ENCODE measurements at regions not wholly inside any gene's neighbourhood (a gene's known extent, or its start where the extent isn't known, plus 50 kb on each side); places are given as distances from the start of the nearest gene placed in this dataset.

DNA sequence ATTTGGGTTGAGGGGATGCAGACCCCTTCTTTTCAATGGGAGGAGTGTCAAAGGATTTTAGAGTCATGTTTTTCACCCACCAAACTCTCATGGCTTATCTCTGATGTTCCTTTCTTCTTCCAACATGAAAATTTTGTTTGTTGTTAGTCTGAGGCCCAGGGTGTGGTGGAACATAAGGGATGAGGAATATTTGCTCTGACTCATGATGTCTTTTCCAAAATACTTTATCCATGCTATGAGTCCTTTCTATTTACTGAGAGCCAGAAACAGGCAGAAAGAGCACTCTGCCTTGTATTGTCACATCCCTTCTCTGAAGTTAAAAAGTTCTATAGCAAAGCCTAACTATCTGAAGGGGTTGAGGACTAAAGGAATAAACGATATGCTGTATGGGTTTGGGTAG lies 61.6 kb upstream of the GYPA start:
- no peak for DNase-seq (ENCODE audit: low spot score)

DNA sequence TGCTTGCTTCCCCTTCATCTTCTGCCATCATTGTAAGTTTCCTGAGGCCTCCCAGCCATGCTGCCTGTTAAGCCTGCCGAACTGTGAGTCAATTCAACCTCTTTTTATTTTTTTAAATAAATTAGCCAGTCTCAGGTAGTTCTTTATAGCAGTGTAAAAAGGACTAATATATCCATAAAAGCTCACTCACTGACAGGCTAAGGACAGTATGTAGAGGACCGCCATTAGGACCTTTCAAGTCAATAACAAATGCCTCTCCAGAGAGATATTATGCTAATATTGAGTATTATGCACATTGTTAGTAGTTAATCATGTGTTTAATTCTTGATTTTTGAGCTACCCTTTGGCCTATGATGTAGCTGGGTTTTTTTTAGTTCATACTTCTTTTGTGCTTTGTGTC lies 62.6 kb upstream of the GYPA start:
- DNase-seq (ENCODE audit: low spot score), result no peak

DNA sequence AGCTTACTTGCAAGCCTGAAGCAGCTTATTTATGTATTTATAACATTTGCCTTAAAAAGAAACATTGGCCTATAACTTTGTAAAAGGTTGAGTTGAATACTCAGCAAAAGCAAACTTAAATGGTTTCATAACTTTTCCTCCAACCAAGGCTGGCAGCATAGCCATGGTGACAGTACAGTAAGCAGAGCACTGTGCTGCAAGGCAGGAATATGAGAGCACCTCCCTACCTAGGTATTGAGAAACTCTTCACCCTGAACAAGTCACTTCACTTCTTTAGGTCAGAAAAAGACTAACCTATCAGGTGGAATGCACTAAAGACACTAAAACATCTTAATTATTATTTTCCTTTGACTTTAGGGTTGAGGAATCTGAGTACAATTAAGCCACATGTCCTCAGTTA lies 63.9 kb upstream of the GYPA start:
- DNase-seq (ENCODE audit: low spot score), result no peak

DNA sequence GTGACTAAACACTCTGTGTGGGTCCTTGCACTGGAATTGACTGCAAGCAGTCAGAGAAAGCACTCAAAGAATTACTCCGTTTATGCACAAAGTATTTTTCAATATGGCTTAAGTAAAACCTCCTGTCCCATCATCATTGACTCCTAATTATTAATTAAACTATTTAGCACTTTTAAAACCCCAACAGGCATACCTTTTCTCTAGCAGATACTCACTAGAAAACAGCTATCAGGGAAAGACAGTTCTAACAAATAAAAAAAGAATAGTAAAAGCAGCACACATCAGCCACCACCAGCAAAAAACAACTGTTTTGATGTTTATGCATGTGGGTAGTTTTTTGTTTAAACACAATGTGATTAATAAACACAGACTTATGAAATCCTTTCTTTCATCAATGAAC lies 66.2 kb upstream of the GYPA start:
- no peak for DNase-seq (ENCODE audit: low spot score)

DNA sequence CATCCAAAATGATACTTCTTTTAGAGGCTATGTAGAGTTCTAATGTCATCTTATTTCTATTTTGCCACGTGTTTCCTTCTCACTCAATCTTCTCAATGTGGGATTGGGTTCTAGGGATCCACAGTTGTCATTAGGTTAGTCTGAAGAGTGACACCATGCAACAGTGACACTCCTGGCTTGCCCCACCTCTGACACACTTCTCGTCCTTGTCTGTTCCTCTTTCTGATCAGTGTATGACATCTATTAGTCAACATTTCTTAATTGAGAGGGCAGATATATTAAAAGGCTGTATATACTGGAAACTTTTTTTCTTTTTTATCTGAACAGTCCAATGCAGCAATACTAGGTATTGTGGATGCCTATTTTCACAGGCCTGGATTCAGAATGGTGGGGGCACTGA lies 67.6 kb upstream of the GYPA start:
- no peak for DNase-seq (ENCODE audit: low spot score)

DNA sequence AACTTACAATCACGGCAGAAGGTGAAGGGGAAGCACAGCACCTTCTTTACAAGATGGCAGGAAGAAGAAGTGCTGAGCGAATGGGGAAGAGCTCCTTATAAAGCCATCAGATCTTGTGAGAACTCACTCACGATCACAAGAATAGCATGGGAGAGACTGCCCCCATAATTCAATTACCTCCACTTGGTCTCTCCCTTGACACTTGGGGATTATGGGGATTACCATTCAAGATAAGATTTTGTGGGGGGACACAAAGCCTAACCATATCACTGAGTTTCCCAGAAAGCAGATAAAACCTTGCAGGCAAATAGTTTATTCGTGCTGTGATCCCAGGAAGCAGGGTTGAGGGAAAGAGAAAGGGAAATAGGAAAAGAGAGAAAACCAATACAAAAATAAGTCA lies 69.0 kb upstream of the GYPA start:
- no peak for DNase-seq (ENCODE audit: low spot score)

DNA sequence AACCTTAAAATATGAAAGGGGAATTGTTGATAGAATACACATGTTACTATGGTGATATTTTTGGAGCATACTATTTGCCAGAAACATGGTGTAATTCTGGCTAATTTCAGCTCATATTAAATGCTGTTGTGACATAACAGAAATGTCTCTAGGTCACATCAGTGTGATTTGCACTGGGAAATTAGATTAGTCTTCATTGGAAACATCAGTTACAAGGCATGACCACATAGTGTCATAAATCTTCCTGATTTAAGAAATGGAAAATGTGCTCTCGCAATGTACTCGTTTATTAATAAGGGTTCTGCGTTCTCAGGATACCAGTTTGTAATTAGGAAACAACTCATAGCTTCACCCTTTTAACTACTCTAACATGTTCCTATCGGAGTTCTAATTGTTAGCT lies 72.9 kb upstream of the GYPA start:
- DNase-seq (ENCODE audit: low spot score), result no peak

DNA sequence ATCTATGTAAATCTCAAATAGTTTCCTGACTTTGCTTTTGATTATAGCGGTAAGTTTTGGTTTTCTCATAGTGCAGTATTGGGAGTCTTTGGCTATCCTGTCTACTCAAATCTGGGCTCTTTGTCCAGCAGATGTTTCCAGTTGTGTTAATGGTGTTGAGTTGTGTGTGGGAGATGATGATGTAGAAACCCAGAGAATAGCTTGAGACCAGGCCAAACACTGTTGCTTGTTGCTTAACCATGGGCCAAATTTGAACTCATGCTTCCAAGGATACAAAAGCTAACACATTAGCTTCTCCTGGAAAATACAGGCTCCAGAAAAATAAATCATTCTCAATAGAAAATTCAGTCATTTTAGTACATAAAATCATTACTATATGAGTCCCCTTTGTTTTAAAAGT lies 82.6 kb upstream of the GYPA start:
- DNase-seq (ENCODE audit: low spot score), result no peak

DNA sequence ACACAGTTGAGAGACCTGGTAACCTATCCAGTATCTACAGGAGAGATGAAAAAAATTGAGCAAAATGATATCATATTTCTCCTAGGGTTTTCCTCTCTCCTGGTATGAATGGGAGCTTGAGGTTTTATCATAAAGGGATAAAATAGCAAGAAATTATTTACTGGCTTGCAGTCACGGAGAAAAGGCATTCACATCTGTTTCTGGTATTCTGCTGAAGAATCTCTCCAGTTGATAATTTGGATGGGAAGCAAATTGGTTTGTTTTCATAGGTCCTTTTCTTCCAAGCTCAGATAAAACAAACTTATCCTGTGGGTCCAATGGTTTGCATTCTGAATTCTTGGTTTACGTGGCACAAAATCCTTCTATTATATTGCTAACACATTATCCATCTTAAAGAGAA lies 83.1 kb upstream of the GYPA start:
- no peak for DNase-seq (ENCODE audit: low spot score)

DNA sequence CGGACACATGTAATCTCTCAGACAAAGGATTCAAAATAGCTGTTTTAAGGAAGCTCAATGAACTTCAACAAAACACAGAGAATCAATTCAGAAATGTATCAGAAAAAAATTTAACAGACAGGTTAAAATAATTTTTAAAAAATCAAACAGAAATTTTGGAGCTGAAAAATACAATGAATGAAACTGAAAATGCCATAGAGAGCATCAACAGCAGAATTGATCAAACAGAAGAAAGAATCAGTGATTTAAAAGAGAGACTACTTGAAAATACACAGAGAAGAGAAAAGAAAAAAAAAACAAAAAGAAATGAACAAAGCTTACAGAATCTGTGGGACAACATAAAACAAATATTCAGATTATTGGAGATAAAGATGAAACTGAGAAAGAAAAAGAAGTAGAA lies 118.8 kb upstream of the GYPA start:
- DNase-seq (ENCODE audit: low spot score), result no peak

DNA sequence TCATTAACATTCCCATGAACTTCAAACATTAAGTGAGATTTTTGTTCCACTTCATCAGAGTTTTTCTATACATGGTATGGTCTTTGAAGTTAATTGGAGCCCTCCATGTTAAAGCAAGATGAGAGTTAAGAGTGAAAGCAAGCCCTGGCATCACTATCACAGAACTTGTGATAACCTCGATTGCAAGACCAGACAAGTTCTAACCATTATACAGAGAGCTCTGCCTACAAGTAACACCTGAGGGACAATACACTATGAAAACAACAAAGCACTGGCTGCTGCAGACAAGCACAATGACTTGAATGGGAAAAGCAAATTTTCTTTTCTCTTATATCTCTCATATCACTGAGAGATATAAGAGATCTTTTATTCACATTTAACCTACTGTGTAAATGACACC lies 126.6 kb upstream of the GYPA start:
- DNase-seq (ENCODE audit: low spot score), result no peak

DNA sequence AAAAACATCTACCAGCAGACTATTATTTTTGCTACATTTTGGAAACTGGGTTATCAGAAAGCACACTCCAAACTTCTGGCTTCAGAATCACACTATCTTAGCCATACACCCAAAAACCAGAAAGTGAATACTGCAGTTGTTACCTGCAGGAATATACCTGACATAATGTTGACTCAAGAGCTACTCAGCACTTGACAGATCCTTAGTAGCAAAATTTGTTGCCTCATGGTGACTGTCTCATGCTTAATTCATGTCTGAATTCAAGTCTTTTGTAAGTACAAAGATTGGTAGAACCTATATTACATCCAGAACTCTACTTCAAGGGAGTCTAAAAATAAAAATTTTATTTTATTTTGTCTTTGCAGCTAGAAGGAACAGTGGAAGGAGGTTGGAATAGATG lies 140.2 kb upstream of the GYPA start:
- DNase-seq (ENCODE audit: low spot score), result no peak

DNA sequence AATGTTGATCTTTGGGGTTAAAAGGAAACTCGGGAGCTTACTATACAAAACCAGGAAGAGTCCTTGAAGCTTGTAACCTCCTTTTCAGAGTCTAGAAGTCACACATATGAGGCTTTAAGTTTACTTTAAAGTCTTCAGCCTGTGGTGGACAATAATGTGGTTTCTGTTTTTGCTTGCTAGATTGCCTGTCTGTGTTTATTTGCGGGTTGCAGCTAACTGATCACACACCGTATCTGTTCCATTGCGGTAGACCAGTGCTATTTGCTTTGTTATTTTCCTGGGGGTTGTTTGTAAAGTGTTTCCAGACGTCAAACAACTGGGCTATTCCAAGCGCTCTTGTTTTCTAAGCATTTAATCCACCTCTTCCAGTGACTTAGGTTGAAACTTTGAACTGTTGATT lies 143.0 kb upstream of the GYPA start:
- no peak for DNase-seq (ENCODE audit: low spot score)

DNA sequence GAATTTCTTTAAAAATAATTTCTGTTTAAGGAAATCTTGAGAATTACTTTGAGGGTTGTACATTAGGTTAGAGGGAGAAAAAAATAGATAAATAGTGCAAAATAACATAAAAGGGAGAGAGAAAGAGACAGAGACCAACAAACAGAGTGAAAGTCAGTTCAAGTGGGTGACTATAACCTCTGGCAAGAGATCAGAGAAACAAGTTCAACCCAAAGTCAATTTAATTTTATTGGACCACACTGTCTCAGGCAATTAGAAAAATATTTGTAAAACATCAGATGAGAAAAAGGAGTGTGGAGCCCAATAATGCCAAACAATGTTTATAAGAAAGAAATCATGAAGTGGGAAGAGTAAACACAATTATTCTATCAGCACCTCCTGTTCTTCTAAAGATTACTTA lies 143.5 kb upstream of the GYPA start:
- no peak for DNase-seq (ENCODE audit: low spot score)

DNA sequence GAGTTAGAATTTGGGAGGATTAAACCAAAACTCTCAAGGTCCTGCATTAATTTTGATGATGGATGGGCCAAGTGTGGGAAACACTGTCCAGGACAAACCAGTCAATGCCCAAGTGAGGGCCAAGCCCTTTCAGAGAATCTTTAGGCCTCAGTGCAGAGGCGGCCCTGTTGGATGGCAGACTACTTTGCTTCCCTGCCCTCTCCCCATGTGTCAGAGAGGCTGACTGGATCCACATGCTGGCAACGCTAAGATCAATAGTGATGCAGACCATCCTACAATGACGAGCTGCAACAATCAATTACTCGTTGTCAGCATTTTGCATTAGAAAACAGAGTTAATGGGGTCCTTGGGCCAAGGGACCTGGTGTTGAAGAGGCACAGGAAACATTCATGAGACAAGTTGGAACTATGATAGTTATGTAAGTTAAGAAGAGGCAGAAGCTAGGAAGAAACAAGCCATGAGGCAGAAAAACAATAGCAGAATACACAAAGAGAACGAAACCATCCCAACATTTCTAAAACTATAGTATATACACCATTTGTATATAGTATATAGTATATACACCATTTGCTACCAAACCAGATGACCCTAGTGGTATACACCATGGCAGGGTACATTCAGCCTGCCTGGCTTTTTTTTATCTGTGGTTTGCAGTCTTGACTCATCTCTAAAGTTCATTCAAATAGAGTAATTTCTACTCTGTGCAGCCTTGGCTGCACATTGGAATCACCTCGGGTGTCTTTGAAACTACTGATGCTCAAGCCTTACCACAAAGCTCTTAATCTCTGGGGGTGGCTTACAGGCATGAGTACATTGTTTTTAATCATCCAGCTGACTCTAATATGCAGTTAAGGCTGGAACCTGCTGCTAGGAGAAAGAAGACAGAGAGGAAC lies 147.7 kb upstream of the GYPA start:
- no peak for DNase-seq (ENCODE audit: low spot score)

DNA sequence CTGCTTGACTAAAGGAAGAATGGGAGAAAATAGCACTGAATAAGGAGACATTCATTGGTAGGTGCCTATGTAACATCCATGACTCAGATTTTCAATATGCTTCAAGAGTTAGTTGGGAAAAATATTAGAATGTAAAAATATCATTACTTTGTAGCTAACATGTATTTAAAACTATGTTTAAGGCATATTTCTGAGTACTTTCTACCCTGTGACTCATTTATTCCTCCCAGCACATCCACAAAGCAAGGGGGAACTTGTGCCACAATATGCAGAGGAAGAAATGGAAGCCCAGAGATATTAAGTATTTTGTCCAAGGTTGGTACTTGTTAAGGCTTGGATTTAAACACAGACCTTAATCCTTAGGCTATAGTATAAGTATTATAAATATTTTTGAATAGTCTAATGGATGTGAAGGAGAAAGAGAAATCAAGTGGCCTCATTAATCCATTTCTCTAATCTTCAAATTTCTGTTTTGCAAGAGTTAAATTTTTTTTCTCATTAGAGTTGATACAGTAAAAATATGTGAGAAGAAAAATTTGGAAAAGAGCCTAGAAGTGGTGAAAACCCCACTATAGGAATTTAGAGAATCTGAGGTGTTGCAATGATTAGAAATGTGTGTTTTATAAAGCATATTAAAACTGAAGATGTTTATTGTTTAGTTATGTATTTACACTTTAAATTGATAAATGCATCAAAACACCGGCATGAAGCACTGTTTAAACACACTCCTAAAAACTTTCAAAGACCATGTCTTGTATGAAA lies 149.3 kb upstream of the GYPA start:
- DNase-seq (ENCODE audit: low spot score), result no peak

DNA sequence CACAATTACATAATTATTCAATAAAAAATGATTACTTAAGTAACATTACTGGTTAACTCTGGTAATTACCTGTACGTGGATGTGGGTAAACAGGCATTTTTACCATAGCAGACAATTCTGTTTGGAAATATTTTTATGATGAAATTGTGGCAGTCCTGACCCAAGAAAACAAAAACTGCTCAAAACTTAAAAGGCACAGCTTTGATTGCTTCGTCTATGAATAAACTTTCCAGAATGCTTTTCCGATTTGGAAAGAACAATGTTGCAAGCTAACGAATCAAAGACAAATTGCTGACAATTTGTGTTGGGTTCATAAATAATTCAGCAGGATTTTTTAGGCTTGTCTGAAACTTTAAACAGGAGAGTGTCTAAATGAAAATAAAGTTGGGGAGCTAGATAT lies 150.6 kb upstream of the GYPA start:
- no peak for DNase-seq (ENCODE audit: low spot score)

DNA sequence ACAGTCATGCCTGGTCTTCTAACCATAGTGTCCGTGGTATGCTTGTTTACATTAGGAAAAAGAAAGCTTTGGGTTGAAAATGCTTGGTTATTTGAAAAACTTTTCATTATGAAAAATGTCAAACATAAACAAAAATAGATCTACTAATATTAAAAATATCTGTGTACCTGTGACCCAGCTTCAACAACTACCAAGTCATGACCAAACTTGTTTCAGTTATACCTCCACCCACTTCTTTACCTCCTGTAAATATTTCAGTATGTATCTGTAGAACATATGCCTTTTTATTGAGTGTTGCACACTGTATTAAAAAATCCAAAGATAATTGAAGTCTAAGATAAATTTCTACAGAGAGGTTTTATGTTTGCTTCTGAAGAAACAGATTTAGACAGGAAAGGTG lies 153.7 kb upstream of the GYPA start:
- DNase-seq (ENCODE audit: low spot score), result no peak

DNA sequence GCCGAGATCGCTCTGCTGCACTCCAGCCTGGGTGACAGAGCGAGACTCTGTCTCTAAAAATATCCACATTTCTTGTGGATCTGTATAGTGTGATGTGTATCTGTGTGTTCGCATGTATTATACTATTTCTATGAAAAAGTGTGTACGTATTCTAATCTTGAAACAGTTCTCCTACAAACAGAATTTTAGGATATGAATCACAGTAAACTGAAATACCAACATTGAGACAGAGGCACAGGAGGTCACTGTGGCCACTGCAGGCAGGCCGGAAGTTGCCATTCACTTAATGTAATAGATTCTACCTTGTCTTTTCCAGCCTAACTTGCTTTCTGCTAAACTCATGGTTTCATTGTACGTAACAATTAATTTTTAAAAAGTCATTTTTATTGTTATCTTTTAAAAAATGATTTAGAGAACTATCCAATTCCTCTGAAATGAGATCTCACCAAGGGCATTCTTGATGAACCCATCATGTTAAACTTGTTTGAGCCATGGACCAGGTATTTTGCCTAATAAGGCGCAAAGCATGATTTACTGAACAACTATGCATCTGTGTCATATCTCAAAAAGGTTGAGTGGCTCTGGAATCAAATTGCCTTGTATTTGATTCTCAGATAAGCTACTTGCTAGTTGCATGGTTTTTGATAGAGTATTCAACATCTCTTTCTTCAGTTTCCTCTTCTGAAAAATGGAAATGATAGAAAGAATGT lies 154.9 kb upstream of the GYPA start:
- DNase-seq (ENCODE audit: low spot score), result no peak

DNA sequence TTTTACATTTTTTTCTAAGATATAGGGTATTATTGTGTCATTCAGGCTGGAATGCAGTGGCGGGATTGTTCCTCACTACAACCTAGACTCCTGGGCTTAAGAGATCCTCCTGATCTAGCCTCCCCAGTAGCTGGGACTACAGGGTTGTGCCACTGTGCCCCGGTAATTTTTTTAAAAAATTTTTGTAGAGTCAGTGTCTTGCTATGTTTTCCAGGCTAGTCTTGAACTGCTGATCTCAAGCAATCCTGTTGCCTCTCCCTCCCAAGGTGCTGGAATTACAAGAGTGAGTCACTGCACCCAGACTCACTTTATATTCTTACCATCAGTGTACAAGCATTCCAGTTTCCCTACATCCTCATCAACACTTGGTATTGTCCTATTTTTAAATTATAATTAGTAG lies 156.4 kb upstream of the GYPA start:
- no peak for DNase-seq (ENCODE audit: low spot score)

DNA sequence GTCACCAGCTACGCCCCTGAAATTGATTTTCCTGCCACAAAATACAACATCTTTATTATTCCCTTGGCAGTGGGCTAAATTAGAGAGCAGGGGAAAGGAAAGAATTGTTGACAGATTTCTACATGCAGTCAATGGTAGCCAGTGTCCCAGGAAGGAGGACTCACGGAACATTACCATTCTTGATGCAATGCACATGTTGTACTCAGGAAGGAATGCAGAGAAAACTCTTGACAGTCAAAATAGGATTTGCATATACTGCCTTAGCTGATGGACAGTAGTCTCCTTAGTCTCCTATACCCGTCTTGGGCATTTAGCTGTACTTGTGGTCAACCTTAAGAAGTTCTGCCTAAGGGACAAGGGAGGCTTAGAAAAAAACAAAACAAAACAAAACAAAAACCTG lies 158.0 kb upstream of the GYPA start:
- DNase-seq (ENCODE audit: low spot score), result no peak

DNA sequence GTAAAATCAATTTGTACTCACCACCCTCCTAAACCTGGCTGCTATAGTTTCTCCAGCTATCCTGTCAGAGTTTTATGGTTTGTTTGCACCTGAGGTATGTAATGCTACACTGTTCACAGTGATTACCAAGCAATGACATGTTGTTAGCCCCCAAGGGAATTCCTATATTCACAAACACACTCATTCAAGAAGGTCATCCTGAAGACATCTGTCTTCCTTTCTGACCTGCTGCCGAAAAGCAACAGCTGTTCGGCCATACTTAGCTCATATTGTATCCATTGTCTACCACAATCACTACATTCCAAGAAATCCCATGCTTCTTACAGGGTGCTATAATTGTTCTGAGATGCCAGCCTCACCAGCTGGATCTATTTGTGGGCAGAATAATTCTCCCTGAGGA lies 160.1 kb upstream of the GYPA start:
- no peak for DNase-seq (ENCODE audit: low spot score)
